Astrocyte of the spinal cord (primary cell): ENCODE measurements at regions not wholly inside any gene's neighbourhood (a gene's known extent, or its start where the extent isn't known, plus 50 kb on each side); places are given as distances from the start of the nearest gene placed in this dataset.

Source experiments
- DNase-seq: peaks from one replicate; pipeline ENCODE4 v3.0.0; 2011; ENCODE audit warnings: low read depth, low spot score
- H3K4me3 ChIP-seq: 2 replicates; pipeline ENCODE4 v1.5.1; 2011; ENCODE audit warnings: low read depth, mild to moderate bottlenecking, low read length, moderate library complexity
- in situ Hi-C: cut with HindIII; loops from 2 replicates; pipeline ENCODE4 v1.10.0; 2017; ENCODE audit warnings: low sequenced_read_pairs
- TF ChIP-seq, protein P1 (sequence below): IDR thresholded peaks from 2 replicates; pipeline ENCODE4 v1.5.1; 2012; ENCODE audit warnings: low read depth, mild to moderate bottlenecking, low read length, inconsistent platforms

DNA sequence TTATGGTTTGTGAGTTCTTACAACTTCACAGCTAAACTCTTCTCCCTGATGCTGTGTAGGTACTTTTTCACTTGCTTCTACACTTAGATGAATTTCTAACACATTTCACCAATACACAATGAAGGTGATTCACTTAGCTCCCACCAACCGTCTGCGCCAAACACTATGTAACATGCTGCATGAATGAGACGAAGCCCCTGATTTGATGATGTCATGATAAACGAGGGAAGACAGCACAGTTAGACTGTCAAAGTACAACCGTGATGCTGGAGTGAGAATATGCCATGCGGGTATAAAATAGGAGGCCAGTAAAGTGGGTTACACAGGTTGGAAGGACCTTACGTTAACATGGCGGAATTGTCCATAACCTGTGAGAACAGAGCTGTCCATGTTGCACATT, 100.8 kb downstream of the KCNA4 start:
- no peak overlapping the region for H3K4me3 ChIP-seq
- in situ Hi-C loops = no loop called here
- TF ChIP-seq, protein P1, sequence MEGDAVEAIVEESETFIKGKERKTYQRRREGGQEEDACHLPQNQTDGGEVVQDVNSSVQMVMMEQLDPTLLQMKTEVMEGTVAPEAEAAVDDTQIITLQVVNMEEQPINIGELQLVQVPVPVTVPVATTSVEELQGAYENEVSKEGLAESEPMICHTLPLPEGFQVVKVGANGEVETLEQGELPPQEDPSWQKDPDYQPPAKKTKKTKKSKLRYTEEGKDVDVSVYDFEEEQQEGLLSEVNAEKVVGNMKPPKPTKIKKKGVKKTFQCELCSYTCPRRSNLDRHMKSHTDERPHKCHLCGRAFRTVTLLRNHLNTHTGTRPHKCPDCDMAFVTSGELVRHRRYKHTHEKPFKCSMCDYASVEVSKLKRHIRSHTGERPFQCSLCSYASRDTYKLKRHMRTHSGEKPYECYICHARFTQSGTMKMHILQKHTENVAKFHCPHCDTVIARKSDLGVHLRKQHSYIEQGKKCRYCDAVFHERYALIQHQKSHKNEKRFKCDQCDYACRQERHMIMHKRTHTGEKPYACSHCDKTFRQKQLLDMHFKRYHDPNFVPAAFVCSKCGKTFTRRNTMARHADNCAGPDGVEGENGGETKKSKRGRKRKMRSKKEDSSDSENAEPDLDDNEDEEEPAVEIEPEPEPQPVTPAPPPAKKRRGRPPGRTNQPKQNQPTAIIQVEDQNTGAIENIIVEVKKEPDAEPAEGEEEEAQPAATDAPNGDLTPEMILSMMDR = no peak

DNA sequence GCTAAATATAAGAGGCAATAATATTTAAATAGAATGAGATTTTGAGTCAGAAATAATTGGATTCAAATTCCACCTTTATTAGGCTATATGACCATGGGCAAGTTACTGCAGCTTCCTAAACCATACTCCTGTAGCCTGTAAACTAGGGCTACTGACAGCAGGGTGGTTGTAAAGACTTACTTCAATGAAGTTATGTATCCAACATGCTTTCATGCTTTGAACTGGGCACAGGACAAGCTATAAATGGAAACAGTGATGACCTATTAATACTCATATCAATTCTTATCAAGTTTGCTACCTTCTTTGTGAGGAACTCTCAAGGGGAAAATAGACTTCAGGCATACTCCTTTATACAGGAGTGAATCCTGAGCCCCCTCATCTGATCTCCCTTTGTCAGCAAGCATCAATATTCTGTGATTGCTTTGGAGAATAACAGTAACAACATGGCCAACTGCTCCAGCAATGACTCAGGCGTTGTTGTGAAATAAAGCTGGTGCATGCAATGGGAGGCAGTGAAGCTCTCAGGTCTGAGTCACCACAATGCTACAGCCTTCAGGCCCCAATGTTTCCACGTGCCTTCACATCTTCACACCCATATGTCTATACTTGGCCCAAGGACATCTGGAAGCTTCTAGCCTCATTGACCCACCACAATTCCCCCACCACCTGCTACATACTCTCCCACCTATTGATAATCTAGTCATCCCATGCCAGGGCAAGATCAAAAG, 102.5 kb downstream of the KCNA4 start:
- TF ChIP-seq, protein P1 = no peak
- in situ Hi-C loops = no loop called here
- no peak for DNase-seq

More for the DNA sequence above, 100.8 kb downstream of the KCNA4 start:
- DNase-seq = no peak

DNA sequence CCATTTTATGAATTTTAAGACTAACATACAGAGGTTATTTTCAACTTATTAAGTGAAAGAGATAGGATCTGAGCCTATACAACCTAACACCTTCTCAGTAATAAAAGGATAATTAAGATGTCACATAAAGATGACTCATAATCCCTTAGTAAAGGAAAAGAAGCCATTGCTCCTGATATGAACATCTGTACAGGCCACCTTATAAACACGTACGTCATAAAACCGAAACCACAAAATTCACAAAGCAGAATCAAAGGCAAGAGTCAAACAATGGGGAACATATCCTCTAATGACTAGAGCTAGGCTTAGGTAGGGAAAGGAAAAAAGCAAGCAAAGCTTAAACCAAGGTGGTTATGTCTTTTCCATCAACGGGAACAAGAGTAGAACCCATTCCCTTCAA, 103.5 kb downstream of the KCNA4 start:
- H3K4me3 ChIP-seq = no peak overlapping the region
- no peak for DNase-seq
- TF ChIP-seq, protein P1 = no peak
- in situ Hi-C loops = no loop called here

More for the DNA sequence above, 102.5 kb downstream of the KCNA4 start:
- H3K4me3 ChIP-seq = no peak overlapping the region

DNA sequence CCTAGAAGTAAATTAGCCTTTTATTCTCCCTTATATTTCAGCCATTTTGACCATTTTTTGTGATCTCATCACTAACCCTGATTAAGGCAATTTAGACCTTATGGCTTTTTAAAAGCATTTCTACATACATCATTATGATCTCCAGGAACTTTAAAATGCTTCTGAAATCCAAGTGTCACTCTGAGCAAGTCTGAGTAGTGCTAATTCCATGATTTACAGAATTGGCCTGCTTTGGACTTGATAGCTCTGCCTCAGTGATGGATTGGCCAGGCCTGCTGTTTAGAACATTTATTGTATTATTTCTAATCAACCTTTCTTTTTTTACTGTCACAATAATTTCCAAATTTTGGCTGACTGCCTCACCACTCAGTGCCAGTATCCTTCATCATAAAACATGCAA, 116.4 kb downstream of the KCNA4 start:
- H3K4me3 ChIP-seq = no peak overlapping the region
- DNase-seq = no peak
- in situ Hi-C loops = no loop called here

DNA sequence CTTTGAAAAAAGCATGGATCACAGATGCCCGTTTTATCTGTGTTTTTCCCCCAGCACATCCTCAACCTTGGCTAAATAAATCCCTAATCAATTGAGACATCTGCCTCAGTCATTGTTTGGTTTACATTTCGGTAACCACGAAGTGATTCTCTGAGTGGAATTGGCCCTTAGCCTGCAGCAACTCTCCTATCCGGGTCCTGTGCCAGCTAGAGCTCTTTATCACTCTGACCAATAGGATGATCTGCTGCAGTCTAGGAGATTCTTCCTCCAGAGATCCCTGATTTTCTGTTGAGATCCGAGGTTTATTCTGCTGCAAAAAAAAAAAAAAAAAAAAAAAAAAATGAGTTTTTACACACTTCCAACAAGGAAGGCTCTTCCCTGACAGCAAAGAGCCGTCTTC, 137.3 kb downstream of the KCNA4 start:
- in situ Hi-C loops = no loop called here
- TF ChIP-seq, protein P1 = no peak
- DNase-seq = no peak
- H3K4me3 ChIP-seq = no peak overlapping the region

More for the DNA sequence above, 116.4 kb downstream of the KCNA4 start:
- TF ChIP-seq, protein P1 = no peak

DNA sequence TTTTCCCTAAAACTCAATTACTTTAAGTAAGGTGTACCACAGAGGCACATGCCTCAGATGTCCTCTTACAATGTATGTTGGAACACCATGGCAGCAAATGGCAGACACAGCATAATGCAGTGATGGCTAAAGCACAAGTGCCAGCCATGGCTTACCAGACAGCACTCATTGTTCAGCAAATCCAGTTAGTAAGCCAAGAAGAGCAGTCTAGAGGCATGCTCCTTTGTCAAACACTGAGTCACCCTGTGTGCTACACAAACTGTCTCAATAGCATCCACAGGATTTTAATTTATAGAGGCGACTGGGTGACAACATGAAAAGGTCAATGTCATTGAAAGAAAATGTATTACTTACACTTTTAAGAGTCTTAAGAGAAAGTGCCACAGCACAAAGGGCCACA, 140.6 kb downstream of the KCNA4 start:
- in situ Hi-C loops = no loop called here
- TF ChIP-seq, protein P1 = no peak
- no peak overlapping the region for H3K4me3 ChIP-seq
- DNase-seq = no peak
